ENCODE measurements at regions not wholly inside any gene's neighbourhood (a gene's known extent, or its start where the extent isn't known, plus 50 kb on each side); places are given as distances from the start of the nearest gene placed in this dataset.

DNA sequence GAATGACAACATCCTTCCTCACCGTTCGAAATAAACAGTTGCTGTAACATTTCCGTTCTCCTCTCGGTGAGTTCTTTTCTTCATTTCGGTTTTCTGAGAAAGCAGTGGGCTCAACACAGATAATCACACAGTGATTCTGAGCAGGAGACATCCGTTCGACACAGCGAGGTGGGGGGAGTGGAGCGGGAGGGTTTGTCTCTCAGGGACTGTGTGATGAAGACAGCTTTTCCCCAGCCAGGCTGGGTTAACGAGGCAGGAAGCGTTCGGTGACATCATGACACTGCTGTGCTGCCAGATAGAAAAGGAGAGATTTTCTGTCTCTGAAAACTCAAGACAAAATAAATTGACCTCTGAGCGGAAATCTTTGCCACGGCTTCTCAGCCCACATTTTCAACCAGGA, 119.3 kb downstream of the CRLF2 start:
- TF ChIP-seq, protein P1, sequence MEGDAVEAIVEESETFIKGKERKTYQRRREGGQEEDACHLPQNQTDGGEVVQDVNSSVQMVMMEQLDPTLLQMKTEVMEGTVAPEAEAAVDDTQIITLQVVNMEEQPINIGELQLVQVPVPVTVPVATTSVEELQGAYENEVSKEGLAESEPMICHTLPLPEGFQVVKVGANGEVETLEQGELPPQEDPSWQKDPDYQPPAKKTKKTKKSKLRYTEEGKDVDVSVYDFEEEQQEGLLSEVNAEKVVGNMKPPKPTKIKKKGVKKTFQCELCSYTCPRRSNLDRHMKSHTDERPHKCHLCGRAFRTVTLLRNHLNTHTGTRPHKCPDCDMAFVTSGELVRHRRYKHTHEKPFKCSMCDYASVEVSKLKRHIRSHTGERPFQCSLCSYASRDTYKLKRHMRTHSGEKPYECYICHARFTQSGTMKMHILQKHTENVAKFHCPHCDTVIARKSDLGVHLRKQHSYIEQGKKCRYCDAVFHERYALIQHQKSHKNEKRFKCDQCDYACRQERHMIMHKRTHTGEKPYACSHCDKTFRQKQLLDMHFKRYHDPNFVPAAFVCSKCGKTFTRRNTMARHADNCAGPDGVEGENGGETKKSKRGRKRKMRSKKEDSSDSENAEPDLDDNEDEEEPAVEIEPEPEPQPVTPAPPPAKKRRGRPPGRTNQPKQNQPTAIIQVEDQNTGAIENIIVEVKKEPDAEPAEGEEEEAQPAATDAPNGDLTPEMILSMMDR (IDR thresholded peaks at IDR 0.05), result no peak

DNA sequence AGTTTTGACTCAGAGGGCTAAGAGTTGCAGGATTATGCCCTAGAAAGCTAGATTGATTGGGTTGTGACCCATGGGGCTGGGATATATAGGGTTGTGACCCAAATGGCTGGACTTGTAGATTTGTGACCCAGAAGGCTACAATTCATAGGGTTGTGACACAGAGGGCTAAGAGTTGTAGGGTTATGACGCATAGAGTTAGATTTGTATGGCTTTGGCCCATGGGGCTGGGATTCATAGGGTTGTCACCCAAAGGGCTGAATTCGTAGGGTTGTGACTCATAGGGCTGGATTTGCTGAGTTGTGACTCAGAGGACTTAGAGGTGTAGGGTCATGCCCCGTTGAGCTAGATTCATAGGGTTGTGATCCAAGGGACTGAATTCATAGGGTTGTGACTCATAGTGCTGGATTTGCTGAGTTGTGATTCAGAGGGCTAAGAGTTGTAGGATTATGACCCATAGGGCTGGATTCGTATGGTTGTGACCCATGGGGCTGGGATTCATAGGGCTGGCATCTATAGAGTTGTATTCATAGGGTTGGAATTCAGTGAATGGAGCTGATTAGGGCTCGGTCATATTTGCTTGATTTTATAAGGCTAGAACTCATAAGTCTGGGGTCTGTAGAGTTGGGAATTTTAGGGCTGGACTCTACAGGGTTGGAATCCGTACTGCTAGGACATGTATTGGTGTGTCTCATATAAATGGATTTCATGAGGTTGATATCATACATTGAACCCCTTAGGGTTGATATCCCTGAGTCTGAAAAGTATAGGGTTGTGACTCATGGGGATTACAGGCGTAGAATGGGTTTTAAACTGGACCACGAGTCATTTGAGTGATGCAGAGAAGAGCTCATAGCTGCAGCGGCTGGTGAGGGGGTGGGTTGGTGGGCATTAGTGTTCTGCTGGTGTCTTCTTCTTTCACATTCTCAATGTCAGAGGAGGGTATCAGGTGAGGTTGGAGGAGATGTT, 125.7 kb downstream of the CRLF2 start:
- TF ChIP-seq, protein P1 (IDR thresholded peaks at IDR 0.05), result no peak

- TF ChIP-seq, protein P1 (IDR thresholded peaks at IDR 0.05), result no peak
Measured at GRCh38 chrX:1084689-1085088, 127.8 kb downstream of the CRLF2 start.

GRCh38 chrX:1076871-1077651, 135.4 kb downstream of the CRLF2 start:
- TF ChIP-seq, protein P1 (IDR thresholded peaks at IDR 0.05), result no peak

- TF ChIP-seq, protein P1 (IDR thresholded peaks at IDR 0.05), result no peak
Measured at GRCh38 chrX:1075741-1076140, 136.7 kb downstream of the CRLF2 start.

GRCh38 chrX:1075156-1075555, 137.3 kb downstream of the CRLF2 start:
- TF ChIP-seq, protein P1 (IDR thresholded peaks at IDR 0.05), result no peak

GRCh38 chrX:1074755-1075154, 137.7 kb downstream of the CRLF2 start:
- TF ChIP-seq, protein P1 (IDR thresholded peaks at IDR 0.05), result no peak

Measured in LNCAP (cell line).